ENCODE measurements at regions not wholly inside any gene's neighbourhood (a gene's known extent, or its start where the extent isn't known, plus 50 kb on each side); places are given as distances from the start of the nearest gene placed in this dataset.

DNA sequence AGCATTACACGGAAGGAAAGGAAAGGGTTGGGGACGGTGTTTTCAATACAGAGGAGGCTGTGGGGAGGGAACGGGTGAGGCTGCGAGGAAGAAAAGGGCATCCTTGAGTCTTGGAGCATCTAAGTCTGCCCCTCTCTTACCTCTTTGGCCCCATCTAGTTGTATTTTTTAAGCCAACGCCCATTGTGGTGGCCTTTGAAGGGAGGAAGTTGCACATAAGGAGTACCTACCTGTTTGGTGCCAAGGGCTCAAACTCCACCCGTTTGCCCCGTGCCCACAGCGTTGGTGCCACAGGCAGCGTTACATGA is 146.1 kb upstream of the UMPS start:
- TF ChIP-seq CTCF (IDR thresholded peaks at IDR 0.05): no peak
- TF ChIP-seq POLR2A (IDR thresholded peaks at IDR 0.05): no peak

All from thyroid gland (tissue), 4 donors.